ENCODE measurements at regions not wholly inside any gene's neighbourhood (a gene's known extent, or its start where the extent isn't known, plus 50 kb on each side); places are given as distances from the start of the nearest gene placed in this dataset.

- 73 to 89% methylated on average over 12 of the region's 12 CpGs for WGBS, 2 donors
- DNase-seq (no peak), ATAC-seq (ENCODE audit: insufficient read depth, low FRiP score) (no peak)
- peak overlapping the region in 1 of 2 donors; percentile 69 for H3K27ac ChIP-seq (ENCODE audit: low read depth in 1 of 2, low read length in 1 of 2)
- H3K27me3 ChIP-seq (ENCODE audit: control insufficient read depth in 3 of 3, insufficient read depth in 3 of 3, low read length in 2 of 3), result no peaks in the 10 kb centered on the region
- no peak overlapping the region for H3K9ac ChIP-seq (ENCODE audit: insufficient read depth in 1 of 2, low read length in 2 of 2)
- H3K4me1 ChIP-seq (ENCODE audit: control insufficient read depth in 5 of 5, insufficient read depth in 5 of 5, low read length in 5 of 5), result peaks cover 0 to 29% (median 15%) of the 10 kb centered on the region in 5 donors
- H3K9me3 ChIP-seq (ENCODE audit: control insufficient read depth in 4 of 4, insufficient read depth in 3 of 4, low read length in 3 of 4), result no peaks in the 10 kb centered on the region
- H3K4me3 ChIP-seq, result no peak overlapping the region
- TF ChIP-seq CTCF (IDR thresholded peaks at IDR 0.05; ENCODE audit: control extremely low read depth, extremely low read depth), result no peak
- H3K36me3 ChIP-seq (ENCODE audit: control insufficient read depth in 4 of 4, insufficient read depth in 4 of 4, low read length in 4 of 4), result no peaks in the 10 kb centered on the region
Measured at GRCh38 chr21:39034590-39035536, 148.4 kb downstream of the PSMG1 start.

- Histone ChIP-seq H3K27ac (ENCODE audit: low read depth in 1 of 2, low read length in 1 of 2) (peak overlapping the region in 1 of 2 donors; percentile 69), H3K9me3 (ENCODE audit: control insufficient read depth in 4 of 4, insufficient read depth in 3 of 4, low read length in 3 of 4) (no peaks in the 10 kb centered on the region)
- peak; percentile 62 for ATAC-seq (ENCODE audit: insufficient read depth, low FRiP score)
Measured at GRCh38 chr21:39033878-39034589, 149.2 kb downstream of the PSMG1 start.

More at GRCh38 chr21:39033878-39034589, 149.2 kb downstream of the PSMG1 start:
- Histone ChIP-seq H3K27me3 (ENCODE audit: control insufficient read depth in 3 of 3, insufficient read depth in 3 of 3, low read length in 2 of 3) (no peaks in the 10 kb centered on the region), H3K4me3 (no peak overlapping the region), H3K36me3 (ENCODE audit: control insufficient read depth in 4 of 4, insufficient read depth in 4 of 4, low read length in 4 of 4) (no peaks in the 10 kb centered on the region), H3K4me1 (ENCODE audit: control insufficient read depth in 5 of 5, insufficient read depth in 5 of 5, low read length in 5 of 5) (peaks cover 5 to 37% (median 17%) of the 10 kb centered on the region in 5 donors), H3K9ac (ENCODE audit: insufficient read depth in 1 of 2, low read length in 2 of 2) (peak overlapping the region in 1 of 2 donors; percentile 11)
- TF ChIP-seq CTCF (IDR thresholded peaks at IDR 0.05; ENCODE audit: control extremely low read depth, extremely low read depth), result no peak
- peak; percentile 48 to 81 (median 62) for DNase-seq
- WGBS, 2 donors, result 44 to 49% methylated on average over 22 of the region's 22 CpGs

Measured in lung (tissue), 11 donors.